ENCODE measurements at regions not wholly inside any gene's neighbourhood (a gene's known extent, or its start where the extent isn't known, plus 50 kb on each side); places are given as distances from the start of the nearest gene placed in this dataset.

DNA sequence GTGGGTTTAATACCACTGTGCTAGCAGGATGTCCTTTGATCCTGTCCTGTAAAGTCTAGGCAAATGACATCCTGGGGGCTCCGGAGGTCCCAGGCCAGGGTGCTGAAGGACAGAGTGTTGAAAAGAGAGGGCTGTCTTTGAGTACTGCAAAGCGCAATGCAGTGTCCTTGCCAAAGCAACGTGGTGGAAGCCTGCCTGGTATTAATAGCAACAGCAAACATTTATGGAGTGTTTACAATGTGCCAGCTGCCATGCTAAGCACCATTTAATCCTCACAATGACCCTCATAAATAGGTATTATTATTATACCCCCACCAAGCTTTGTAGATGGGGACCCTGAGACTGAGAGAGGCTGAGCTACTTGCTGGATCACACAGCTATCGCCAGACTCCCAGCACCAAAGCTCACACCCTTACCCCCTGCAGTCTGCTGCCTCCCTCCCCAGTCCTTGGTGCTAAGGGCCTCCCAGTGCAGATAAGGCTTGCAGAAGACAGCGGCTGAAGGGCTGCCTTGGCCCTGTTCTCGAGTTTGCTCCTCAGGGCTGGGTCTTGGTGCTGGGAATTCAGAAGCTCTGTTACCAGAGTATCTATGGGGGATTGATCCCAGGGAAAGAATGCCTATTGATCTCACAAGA, 427.7 kb downstream of the FUT8 start:
- Histone ChIP-seq H3K79me2 (replicated peaks; ENCODE audit: insufficient read depth) (no peaks in the 10 kb centered on the region), H3K4me3 (no peak overlapping the region), H4K20me1 (replicated peaks; ENCODE audit: insufficient read depth) (no peaks in the 10 kb centered on the region), H3K4me2 (no peak overlapping the region), H3K9me2 (ENCODE audit: insufficient read depth) (peaks cover 8% of the 10 kb centered on the region; the same call in 1 of the 2 replicates), H2AFZ (no peak overlapping the region), H3K27ac (ENCODE audit: low read depth) (no peak overlapping the region), H3K4me1 (ENCODE audit: insufficient read depth) (peaks cover 2% of the 10 kb centered on the region; the same call in 1 of the 2 replicates), H3F3A (replicated peaks; ENCODE audit: low read depth) (no peaks in the 10 kb centered on the region), H3K27me3 (ENCODE audit: insufficient read depth) (no peaks in the 10 kb centered on the region), H3K36me3 (ENCODE audit: insufficient read depth) (no peaks in the 10 kb centered on the region)
- no peak for ATAC-seq
- DNase-seq (ENCODE audit: low spot score): no peak
- no peak overlapping the region for H3K27ac Mint-ChIP-seq
- H3K27me3 Mint-ChIP-seq (ENCODE audit: insufficient read depth, low read depth, poor library complexity): peaks cover 6% of the 10 kb centered on the region
- H3K4me1 Mint-ChIP-seq: peaks cover 14% of the 10 kb centered on the region
- no peaks in the 10 kb centered on the region for H3K9me3 Mint-ChIP-seq
- H3K4me3 Mint-ChIP-seq: no peak overlapping the region
- TF ChIP-seq STAT1 (IDR thresholded peaks at IDR 0.05; ENCODE audit: unreplicated experiment) (no peak), JUNB (IDR thresholded peaks at IDR 0.05; ENCODE audit: unreplicated experiment) (no peak), EZH2phosphoT487 (IDR thresholded peaks at IDR 0.05; ENCODE audit: unreplicated experiment) (no peak), ZNF331 (CRISPR knock-in tag; IDR thresholded peaks at IDR 0.05; ENCODE audit: low read depth) (no peak), CREB1 (CRISPR knock-in tag; IDR thresholded peaks at IDR 0.05; ENCODE audit: low read depth) (no peak), ZNF114 (CRISPR knock-in tag; IDR thresholded peaks at IDR 0.05) (no peak)
- TF ChIP-seq, protein P1, sequence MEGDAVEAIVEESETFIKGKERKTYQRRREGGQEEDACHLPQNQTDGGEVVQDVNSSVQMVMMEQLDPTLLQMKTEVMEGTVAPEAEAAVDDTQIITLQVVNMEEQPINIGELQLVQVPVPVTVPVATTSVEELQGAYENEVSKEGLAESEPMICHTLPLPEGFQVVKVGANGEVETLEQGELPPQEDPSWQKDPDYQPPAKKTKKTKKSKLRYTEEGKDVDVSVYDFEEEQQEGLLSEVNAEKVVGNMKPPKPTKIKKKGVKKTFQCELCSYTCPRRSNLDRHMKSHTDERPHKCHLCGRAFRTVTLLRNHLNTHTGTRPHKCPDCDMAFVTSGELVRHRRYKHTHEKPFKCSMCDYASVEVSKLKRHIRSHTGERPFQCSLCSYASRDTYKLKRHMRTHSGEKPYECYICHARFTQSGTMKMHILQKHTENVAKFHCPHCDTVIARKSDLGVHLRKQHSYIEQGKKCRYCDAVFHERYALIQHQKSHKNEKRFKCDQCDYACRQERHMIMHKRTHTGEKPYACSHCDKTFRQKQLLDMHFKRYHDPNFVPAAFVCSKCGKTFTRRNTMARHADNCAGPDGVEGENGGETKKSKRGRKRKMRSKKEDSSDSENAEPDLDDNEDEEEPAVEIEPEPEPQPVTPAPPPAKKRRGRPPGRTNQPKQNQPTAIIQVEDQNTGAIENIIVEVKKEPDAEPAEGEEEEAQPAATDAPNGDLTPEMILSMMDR (conservative IDR thresholded peaks at IDR 0.05; ENCODE audit: low read depth in 2 of 2): no peak
- TF ChIP-seq, protein P2, sequence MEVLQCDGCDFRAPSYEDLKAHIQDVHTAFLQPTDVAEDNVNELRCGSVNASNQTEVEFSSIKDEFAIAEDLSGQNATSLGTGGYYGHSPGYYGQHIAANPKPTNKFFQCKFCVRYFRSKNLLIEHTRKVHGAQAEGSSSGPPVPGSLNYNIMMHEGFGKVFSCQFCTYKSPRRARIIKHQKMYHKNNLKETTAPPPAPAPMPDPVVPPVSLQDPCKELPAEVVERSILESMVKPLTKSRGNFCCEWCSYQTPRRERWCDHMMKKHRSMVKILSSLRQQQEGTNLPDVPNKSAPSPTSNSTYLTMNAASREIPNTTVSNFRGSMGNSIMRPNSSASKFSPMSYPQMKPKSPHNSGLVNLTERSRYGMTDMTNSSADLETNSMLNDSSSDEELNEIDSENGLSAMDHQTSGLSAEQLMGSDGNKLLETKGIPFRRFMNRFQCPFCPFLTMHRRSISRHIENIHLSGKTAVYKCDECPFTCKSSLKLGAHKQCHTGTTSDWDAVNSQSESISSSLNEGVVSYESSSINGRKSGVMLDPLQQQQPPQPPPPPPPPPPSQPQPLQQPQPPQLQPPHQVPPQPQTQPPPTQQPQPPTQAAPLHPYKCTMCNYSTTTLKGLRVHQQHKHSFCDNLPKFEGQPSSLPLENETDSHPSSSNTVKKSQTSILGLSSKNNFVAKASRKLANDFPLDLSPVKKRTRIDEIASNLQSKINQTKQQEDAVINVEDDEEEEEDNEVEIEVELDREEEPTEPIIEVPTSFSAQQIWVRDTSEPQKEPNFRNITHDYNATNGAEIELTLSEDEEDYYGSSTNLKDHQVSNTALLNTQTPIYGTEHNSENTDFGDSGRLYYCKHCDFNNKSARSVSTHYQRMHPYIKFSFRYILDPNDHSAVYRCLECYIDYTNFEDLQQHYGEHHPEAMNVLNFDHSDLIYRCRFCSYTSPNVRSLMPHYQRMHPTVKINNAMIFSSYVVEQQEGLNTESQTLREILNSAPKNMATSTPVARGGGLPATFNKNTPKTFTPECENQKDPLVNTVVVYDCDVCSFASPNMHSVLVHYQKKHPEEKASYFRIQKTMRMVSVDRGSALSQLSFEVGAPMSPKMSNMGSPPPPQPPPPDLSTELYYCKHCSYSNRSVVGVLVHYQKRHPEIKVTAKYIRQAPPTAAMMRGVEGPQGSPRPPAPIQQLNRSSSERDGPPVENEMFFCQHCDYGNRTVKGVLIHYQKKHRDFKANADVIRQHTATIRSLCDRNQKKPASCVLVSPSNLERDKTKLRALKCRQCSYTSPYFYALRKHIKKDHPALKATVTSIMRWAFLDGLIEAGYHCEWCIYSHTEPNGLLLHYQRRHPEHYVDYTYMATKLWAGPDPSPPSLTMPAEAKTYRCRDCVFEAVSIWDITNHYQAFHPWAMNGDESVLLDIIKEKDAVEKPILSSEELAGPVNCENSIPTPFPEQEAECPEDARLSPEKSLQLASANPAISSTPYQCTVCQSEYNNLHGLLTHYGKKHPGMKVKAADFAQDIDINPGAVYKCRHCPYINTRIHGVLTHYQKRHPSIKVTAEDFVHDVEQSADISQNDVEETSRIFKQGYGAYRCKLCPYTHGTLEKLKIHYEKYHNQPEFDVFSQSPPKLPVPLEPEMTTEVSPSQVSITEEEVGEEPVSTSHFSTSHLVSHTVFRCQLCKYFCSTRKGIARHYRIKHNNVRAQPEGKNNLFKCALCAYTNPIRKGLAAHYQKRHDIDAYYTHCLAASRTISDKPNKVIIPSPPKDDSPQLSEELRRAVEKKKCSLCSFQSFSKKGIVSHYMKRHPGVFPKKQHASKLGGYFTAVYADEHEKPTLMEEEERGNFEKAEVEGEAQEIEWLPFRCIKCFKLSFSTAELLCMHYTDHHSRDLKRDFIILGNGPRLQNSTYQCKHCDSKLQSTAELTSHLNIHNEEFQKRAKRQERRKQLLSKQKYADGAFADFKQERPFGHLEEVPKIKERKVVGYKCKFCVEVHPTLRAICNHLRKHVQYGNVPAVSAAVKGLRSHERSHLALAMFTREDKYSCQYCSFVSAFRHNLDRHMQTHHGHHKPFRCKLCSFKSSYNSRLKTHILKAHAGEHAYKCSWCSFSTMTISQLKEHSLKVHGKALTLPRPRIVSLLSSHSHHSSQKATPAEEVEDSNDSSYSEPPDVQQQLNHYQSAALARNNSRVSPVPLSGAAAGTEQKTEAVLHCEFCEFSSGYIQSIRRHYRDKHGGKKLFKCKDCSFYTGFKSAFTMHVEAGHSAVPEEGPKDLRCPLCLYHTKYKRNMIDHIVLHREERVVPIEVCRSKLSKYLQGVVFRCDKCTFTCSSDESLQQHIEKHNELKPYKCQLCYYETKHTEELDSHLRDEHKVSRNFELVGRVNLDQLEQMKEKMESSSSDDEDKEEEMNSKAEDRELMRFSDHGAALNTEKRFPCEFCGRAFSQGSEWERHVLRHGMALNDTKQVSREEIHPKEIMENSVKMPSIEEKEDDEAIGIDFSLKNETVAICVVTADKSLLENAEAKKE (CRISPR knock-in tag; IDR thresholded peaks at IDR 0.05): no peak
- H3K36me3 Mint-ChIP-seq (ENCODE audit: low read depth): no peaks in the 10 kb centered on the region; the same call in 2 of the 3 replicates
